Right cardiac atrium (tissue), 5 donors: ENCODE measurements at regions not wholly inside any gene's neighbourhood (a gene's known extent, or its start where the extent isn't known, plus 50 kb on each side); places are given as distances from the start of the nearest gene placed in this dataset.
"Not testable (repeated sequence)": the region's sequence is repeated elsewhere in the genome, so short reads cannot be mapped to it uniquely, and the experiment has no call there.

Source experiments
- ATAC-seq, 2 donors: fragments of 200-7000 bp; cut with Tn5 transposase; one replicate each; pipeline versions ENCODE4 v1.8.0 to v1.9.1; 2020; ENCODE audit warnings: moderate library complexity in 2 of 2, mild to moderate bottlenecking in 1 of 2
- DNase-seq, 3 donors: peaks; one replicate each; pipeline ENCODE4 v3.0.0-alpha.2; 2020
- H3K27ac ChIP-seq: one replicate; pipeline ENCODE4 v1.5.1; 2013; ENCODE audit warnings: mild to moderate bottlenecking, low read length, control low read depth, moderate library complexity
- H3K27me3 ChIP-seq: one replicate; pipeline ENCODE4 v1.6.1; 2013; ENCODE audit not compliant: control insufficient read depth, insufficient read depth
- H3K4me1 ChIP-seq: one replicate; pipeline ENCODE4 v1.6.1; 2013; ENCODE audit warnings: low read length; ENCODE audit not compliant: control insufficient read depth, insufficient read depth
- H3K4me3 ChIP-seq: one replicate; pipeline ENCODE4 v1.5.1; 2013; ENCODE audit warnings: low read length, control low read depth
- H3K9me3 ChIP-seq: one replicate; pipeline ENCODE4 v1.6.1; 2013; ENCODE audit warnings: low read length; ENCODE audit not compliant: control insufficient read depth
- WGBS: extraction: QIAGEN DNeasy Blood & Tissue Kit; methylation state at CpG from one replicate; pipeline ENCODE4 v1.1.7; 2013; 5-methylcytosine and 5-hydroxymethylcytosine counted together
- intact Hi-C, 4 donors: fragments of 100-400 bp; cut with DNase I; formaldehyde crosslinking; loops; one replicate each; pipeline versions ENCODE4 v1.11.0 to v1.14.0; 2022 to 2023
- donor health status: healthy with polysubstance abuse.
- donor health status: DM: no; HTN: yes; CAD: no.
- donor health status: DM: no; HTN: no; CAD: no.
- donor health status: DM: no; HTN: yes; CAD: no; lungs with severe emphysema.
- donor health status: DM: yes; HTN: yes; CAD: no.

DNA sequence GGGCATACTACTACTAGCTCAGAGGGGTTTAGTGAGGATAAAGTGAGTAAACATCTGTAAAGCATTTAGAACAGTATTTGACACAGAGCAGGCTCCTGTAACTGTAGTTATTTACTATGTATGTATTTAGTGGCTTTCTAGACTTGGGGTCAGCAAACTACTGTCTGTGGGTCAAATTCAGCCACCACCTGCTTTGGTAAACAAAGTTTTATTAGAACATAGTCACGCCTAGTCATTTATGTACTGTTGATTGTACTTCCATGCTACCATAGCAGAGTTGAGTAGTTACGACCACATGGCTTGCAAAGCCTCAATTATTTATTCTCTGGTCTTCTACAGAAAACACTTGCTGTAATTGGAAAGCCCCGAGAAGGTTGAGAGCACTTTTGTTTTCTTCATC is 248.5 kb upstream of the PLPP4 start:
- no peaks in the 10 kb centered on the region for H3K4me1 ChIP-seq
- no peak overlapping the region for H3K4me3 ChIP-seq
- ATAC-seq: no peak
- H3K27ac ChIP-seq: no peak overlapping the region
- no peak for DNase-seq
- no peaks in the 10 kb centered on the region for H3K9me3 ChIP-seq
- intact Hi-C loops: no loop called here
- WGBS: 77% methylated on average over 3 of the region's 3 CpGs
- no peaks in the 10 kb centered on the region for H3K27me3 ChIP-seq

GRCh38 chr10:120209124-120209762 is 247.8 kb upstream of the PLPP4 start:
- H3K9me3 ChIP-seq: no peaks in the 10 kb centered on the region
- H3K27me3 ChIP-seq: no peaks in the 10 kb centered on the region
- intact Hi-C loops: no loop called here
- no peak overlapping the region for H3K4me3 ChIP-seq
- 75% methylated on average over 7 of the region's 7 CpGs for WGBS
- no peak for DNase-seq
- H3K4me1 ChIP-seq: no peaks in the 10 kb centered on the region
- no peak overlapping the region for H3K27ac ChIP-seq
- no peak for ATAC-seq

- H3K4me1 ChIP-seq: no peaks in the 10 kb centered on the region
- no peak overlapping the region for H3K4me3 ChIP-seq
- WGBS: 91% methylated on average over 2 of the region's 2 CpGs
- H3K9me3 ChIP-seq: no peaks in the 10 kb centered on the region
- DNase-seq (no peak), ATAC-seq (no peak)
- intact Hi-C loops: no loop called here
- H3K27me3 ChIP-seq: no peaks in the 10 kb centered on the region
- H3K27ac ChIP-seq: no peak overlapping the region
Observed at GRCh38 chr10:120212275-120212674, 244.8 kb upstream of the PLPP4 start.

DNA sequence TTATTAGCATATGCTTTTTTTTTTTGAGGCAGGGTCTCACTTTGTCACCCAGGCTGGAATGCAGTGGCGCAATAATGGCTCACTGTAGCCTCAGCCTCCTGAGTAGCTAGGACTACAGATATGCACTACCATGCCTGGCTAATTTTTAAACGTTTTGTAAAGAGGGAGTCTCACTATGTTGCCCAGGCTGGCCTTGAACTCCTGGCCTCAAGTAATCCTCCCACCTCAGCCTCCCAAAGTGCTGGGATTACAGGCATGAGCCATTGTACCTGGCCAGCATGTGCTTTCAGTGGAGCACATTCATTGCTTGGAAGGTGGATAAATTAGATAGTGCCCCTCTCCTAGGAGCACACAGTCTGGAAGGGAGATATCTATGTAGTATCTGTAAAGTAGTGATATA is 243.7 kb upstream of the PLPP4 start:
- H3K4me1 ChIP-seq, H3K9me3 ChIP-seq, H3K27ac ChIP-seq, H3K27me3 ChIP-seq, DNase-seq, H3K4me3 ChIP-seq, intact Hi-C loops, ATAC-seq: not testable (repeated sequence)
- WGBS: 80% methylated on average over 2 of the region's 2 CpGs

GRCh38 chr10:120217736-120218135 is 239.3 kb upstream of the PLPP4 start:
- no peak overlapping the region for H3K4me3 ChIP-seq
- ATAC-seq (no peak), DNase-seq (no peak)
- intact Hi-C loops: no loop called here
- peaks cover 2% of the 10 kb centered on the region for H3K9me3 ChIP-seq
- H3K27me3 ChIP-seq: no peaks in the 10 kb centered on the region
- no peaks in the 10 kb centered on the region for H3K4me1 ChIP-seq
- H3K27ac ChIP-seq: no peak overlapping the region
- 36% methylated on average over 3 of the region's 3 CpGs for WGBS

DNA sequence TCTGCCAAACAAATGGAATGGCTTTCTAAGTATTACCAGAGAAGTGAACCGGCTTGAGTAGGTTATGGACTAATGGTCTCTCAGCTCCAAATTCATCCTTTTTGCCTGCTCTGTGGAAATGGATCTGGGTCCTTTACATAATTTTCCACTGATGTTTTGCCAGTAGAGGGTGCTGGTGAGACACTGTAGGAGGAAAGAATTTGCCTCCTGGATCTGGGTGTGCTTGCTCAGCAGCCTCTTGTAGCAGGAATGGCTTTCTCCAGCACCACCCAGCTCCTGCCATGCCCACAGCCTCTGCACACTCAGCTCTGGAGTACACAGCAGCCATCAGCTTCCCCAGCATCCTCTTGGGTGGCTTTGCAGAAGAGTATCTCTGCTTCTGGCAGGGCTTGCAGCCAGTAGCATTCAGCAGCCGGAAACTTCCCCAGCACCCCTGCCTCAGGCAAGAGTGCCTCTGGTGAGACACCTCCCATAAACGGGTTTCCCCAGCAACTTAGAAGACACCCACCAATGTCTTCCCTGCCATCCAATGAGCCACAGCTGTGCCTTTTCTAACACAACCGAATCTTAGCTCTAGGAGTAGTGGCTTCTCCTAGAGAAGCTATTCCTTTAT is 235.0 kb upstream of the PLPP4 start:
- ATAC-seq (no peak), DNase-seq (no peak)
- intact Hi-C loops: no loop called here
- no peak overlapping the region for H3K4me3 ChIP-seq
- no peak overlapping the region for H3K27ac ChIP-seq
- 56% methylated on average over 4 of the region's 4 CpGs for WGBS
- H3K27me3 ChIP-seq: no peaks in the 10 kb centered on the region
- H3K9me3 ChIP-seq: peaks cover 2% of the 10 kb centered on the region
- no peaks in the 10 kb centered on the region for H3K4me1 ChIP-seq

- DNase-seq (no peak), ATAC-seq (no peak)
- intact Hi-C loops: no loop called here
- Histone ChIP-seq H3K4me1 (no peaks in the 10 kb centered on the region), H3K27me3 (no peaks in the 10 kb centered on the region), H3K9me3 (no peaks in the 10 kb centered on the region), H3K4me3 (no peak overlapping the region), H3K27ac (no peak overlapping the region)
- WGBS: 90% methylated on average over 4 of the region's 4 CpGs
Observed at GRCh38 chr10:120229641-120230040, 227.4 kb upstream of the PLPP4 start.

- H3K9me3 ChIP-seq, H3K27ac ChIP-seq, intact Hi-C loops, H3K27me3 ChIP-seq, DNase-seq, H3K4me3 ChIP-seq, H3K4me1 ChIP-seq, ATAC-seq: not testable (repeated sequence)
- 61% methylated on average over 12 of the region's 12 CpGs for WGBS
Observed at GRCh38 chr10:120239695-120240094, 217.3 kb upstream of the PLPP4 start.

DNA sequence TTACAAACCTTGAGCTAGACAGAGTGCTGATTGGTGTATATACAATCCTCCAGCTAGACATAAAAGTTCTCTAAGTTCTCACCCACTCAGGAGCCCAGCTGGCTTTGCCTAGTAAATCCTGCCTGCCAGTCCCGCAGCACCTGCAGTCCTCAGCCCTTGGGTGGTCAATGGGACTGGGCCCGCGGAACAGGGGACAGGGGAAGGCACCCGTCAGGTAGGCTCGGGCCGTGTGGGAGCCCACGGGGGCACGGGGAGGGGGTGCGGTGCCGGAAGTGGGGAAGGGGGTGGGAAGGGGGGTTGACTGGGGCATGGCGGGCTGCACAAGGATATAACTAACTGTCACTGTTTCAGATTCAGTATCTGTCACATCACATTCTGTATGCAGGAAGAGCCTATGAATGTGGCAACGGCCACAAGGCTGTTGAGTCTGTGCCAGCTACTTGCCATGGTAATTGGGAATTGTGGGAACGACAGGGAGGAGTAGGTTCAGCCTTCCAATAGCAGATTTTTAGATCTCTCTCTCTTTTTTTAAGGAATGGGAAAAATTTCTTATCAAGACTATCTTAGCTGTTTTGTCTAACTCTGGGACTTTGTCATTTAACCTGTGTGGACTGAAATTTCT is 205.1 kb upstream of the PLPP4 start:
- peak in 1 of 3 donors; percentile 31 for DNase-seq
- no peak for ATAC-seq
- H3K27ac ChIP-seq: no peak overlapping the region
- H3K27me3 ChIP-seq: no peaks in the 10 kb centered on the region
- no peaks in the 10 kb centered on the region for H3K4me1 ChIP-seq
- H3K4me3 ChIP-seq: no peak overlapping the region
- no peaks in the 10 kb centered on the region for H3K9me3 ChIP-seq
- WGBS: 81% methylated on average over 13 of the region's 13 CpGs
- intact Hi-C loops: no loop called here

GRCh38 chr10:120253131-120253530 is 203.9 kb upstream of the PLPP4 start:
- 61% methylated on average over 3 of the region's 3 CpGs for WGBS
- Histone ChIP-seq H3K9me3 (no peaks in the 10 kb centered on the region), H3K4me3 (no peak overlapping the region), H3K27ac (no peak overlapping the region), H3K27me3 (no peaks in the 10 kb centered on the region), H3K4me1 (no peaks in the 10 kb centered on the region)
- intact Hi-C loops: no loop called here
- ATAC-seq (no peak), DNase-seq (no peak)

DNA sequence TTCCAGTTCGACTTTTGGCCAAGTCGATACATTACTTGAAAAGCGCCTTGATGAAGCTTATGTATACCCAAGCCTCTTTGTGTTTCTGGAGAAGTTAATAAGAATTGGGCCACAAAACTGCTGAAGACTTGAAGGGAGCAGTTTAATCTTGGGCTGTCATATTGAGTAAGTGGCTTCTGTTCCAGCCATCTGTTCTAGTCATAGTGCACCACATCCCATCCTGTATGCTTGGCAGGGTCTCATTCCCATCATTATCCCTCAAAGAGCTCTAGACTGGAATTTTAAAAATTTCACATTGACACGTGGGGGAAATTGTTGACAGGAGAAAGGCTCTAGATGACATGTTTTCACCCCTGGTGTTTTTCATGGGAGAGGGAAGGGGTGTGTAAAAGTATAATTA is 196.6 kb upstream of the PLPP4 start:
- 70% methylated on average over 4 of the region's 4 CpGs for WGBS
- Histone ChIP-seq H3K27me3 (no peaks in the 10 kb centered on the region), H3K4me3 (no peak overlapping the region), H3K27ac (no peak overlapping the region), H3K4me1 (no peaks in the 10 kb centered on the region), H3K9me3 (no peaks in the 10 kb centered on the region)
- intact Hi-C loops: no loop called here
- no peak for ATAC-seq
- no peak for DNase-seq
